CD4-positive, CD25-positive, alpha-beta regulatory T cell (primary cell): ENCODE measurements at regions not wholly inside any gene's neighbourhood (a gene's known extent, or its start where the extent isn't known, plus 50 kb on each side); places are given as distances from the start of the nearest gene placed in this dataset.

Experiments used
- ATAC-seq, 2 donors: fragments of 150-1000 bp; cut with Tn5 transposase; one replicate each; pipeline ENCODE4 v1.10.0; 2021; ENCODE audit warnings: low read depth in 2 of 2, moderate number of reproducible peaks in 2 of 2, moderate library complexity in 1 of 2
- DNase-seq, 3 donors: peaks; one replicate each; pipeline versions ENCODE4 v3.0.0 to v3.0.0-alpha.2; 2012 to 2022; ENCODE audit warnings: mixed read lengths in 1 of 3
- H3K27ac ChIP-seq: one replicate; pipeline ENCODE4 v1.7.0; 2013; ENCODE audit warnings: mild to moderate bottlenecking, low read length; ENCODE audit not compliant: insufficient read depth, poor library complexity, severe bottlenecking
- H3K27me3 ChIP-seq: one replicate; pipeline ENCODE4 v1.7.0; 2013; ENCODE audit warnings: low read length; ENCODE audit not compliant: control insufficient read depth, insufficient read depth
- H3K36me3 ChIP-seq: one replicate; pipeline ENCODE4 v1.7.0; 2013; ENCODE audit warnings: mild to moderate bottlenecking, low read length, moderate library complexity; ENCODE audit not compliant: control insufficient read depth, insufficient read depth
- H3K4me1 ChIP-seq: 2 replicates; pipeline ENCODE4 v1.7.0; 2013; ENCODE audit warnings: mild to moderate bottlenecking, low read length; ENCODE audit not compliant: insufficient read depth, control insufficient read depth, poor library complexity, severe bottlenecking
- H3K4me3 ChIP-seq: one replicate; pipeline ENCODE4 v1.7.0; 2013; ENCODE audit warnings: low read depth, mild to moderate bottlenecking, low read length, moderate library complexity
- H3K9me3 ChIP-seq, 2 experiments: 1 replicate in 1 of 2; 2 replicates in 1 of 2; pipeline ENCODE4 v1.7.0; 2013; ENCODE audit warnings: low read length in 2 of 2, mild to moderate bottlenecking in 1 of 2, moderate library complexity in 1 of 2; ENCODE audit not compliant: control insufficient read depth in 2 of 2
- H3K27ac Mint-ChIP-seq, 3 donors: one replicate each; pipeline ENCODE4 v1.8.0; 2020 to 2022; ENCODE audit warnings: mild to moderate bottlenecking in 3 of 3, mixed read lengths in 3 of 3, moderate library complexity in 2 of 3
- H3K27me3 Mint-ChIP-seq: one replicate; pipeline ENCODE4 v1.8.0; 2022; ENCODE audit warnings: mild to moderate bottlenecking, mixed read lengths
- H3K36me3 Mint-ChIP-seq: one replicate; pipeline ENCODE4 v1.8.0; 2020; ENCODE audit warnings: mixed read lengths
- H3K4me1 Mint-ChIP-seq, 4 donors: one replicate each; pipeline ENCODE4 v1.8.0; 2020 to 2022; ENCODE audit warnings: mixed read lengths in 4 of 4, mild to moderate bottlenecking in 1 of 4
- H3K4me3 Mint-ChIP-seq, 4 donors: one replicate each; pipeline ENCODE4 v1.8.0; 2020 to 2022; ENCODE audit warnings: mild to moderate bottlenecking in 4 of 4, mixed read lengths in 4 of 4, moderate library complexity in 3 of 4
- H3K9me3 Mint-ChIP-seq, 7 donors: one replicate each; pipeline ENCODE4 v1.8.0; 2020 to 2022; ENCODE audit warnings: mixed read lengths in 7 of 7, mild to moderate bottlenecking in 3 of 7, moderate library complexity in 2 of 7

GRCh38 chr3:152192050-152192449 lies 76.7 kb upstream of the MBNL1 start:
- H3K9me3 ChIP-seq, result no peaks in the 10 kb centered on the region
- ATAC-seq (peak; percentile 36 to 46), DNase-seq (peak in 1 of 3 donors; percentile 57)
- Mint-ChIP-seq H3K4me3 (peak overlapping the region; percentile 3 to 78 (median 52)), H3K4me1 (peaks cover 29 to 84% (median 52%) of the 10 kb centered on the region in 4 donors), H3K9me3 (no peaks in the 10 kb centered on the region), H3K27ac (peak overlapping the region; percentile 73 to 95 (median 83)), H3K27me3 (no peaks in the 10 kb centered on the region), H3K36me3 (peaks cover 3% of the 10 kb centered on the region)
- H3K4me1 ChIP-seq, result peaks cover 52% of the 10 kb centered on the region
- peak overlapping the region; percentile 79 for H3K27ac ChIP-seq
- H3K27me3 ChIP-seq, result no peaks in the 10 kb centered on the region
- no peaks in the 10 kb centered on the region for H3K36me3 ChIP-seq
- peak overlapping the region; percentile 35 for H3K4me3 ChIP-seq

- Mint-ChIP-seq H3K27ac (peak overlapping the region; percentile 89 to 95 (median 94)), H3K4me3 (peak overlapping the region; percentile 84 to 88 (median 86)), H3K9me3 (no peaks in the 10 kb centered on the region), H3K36me3 (peaks cover 3% of the 10 kb centered on the region), H3K4me1 (peaks cover 39 to 85% (median 59%) of the 10 kb centered on the region in 4 donors), H3K27me3 (no peaks in the 10 kb centered on the region)
- Histone ChIP-seq H3K4me3 (peak overlapping the region; percentile 90), H3K4me1 (peaks cover 63% of the 10 kb centered on the region), H3K27me3 (no peaks in the 10 kb centered on the region), H3K36me3 (no peaks in the 10 kb centered on the region), H3K9me3 (no peaks in the 10 kb centered on the region), H3K27ac (peak overlapping the region; percentile 79)
- ATAC-seq (peak; percentile 9 to 17), DNase-seq (no peak)
These were observed 75.6 kb upstream of the MBNL1 start for GRCh38 chr3:152192936-152193672.

GRCh38 chr3:152193673-152194267 lies 75.0 kb upstream of the MBNL1 start:
- peak; percentile 78 to 85 for ATAC-seq
- H3K27ac ChIP-seq, result peak overlapping the region; percentile 79
- no peaks in the 10 kb centered on the region for H3K9me3 Mint-ChIP-seq
- no peaks in the 10 kb centered on the region for H3K36me3 ChIP-seq
- H3K4me3 ChIP-seq, result peak overlapping the region; percentile 90
- H3K4me1 ChIP-seq, result peaks cover 69% of the 10 kb centered on the region
- peak overlapping the region; percentile 84 to 88 (median 86) for H3K4me3 Mint-ChIP-seq
- peaks cover 40 to 85% (median 60%) of the 10 kb centered on the region in 4 donors for H3K4me1 Mint-ChIP-seq
- H3K9me3 ChIP-seq, result no peaks in the 10 kb centered on the region
- peak in 2 of 3 donors; percentile 70 to 91 for DNase-seq
- H3K36me3 Mint-ChIP-seq, result peaks cover 3% of the 10 kb centered on the region
- peak overlapping the region; percentile 89 to 95 (median 94) for H3K27ac Mint-ChIP-seq
- H3K27me3 ChIP-seq, result no peaks in the 10 kb centered on the region
- H3K27me3 Mint-ChIP-seq, result no peaks in the 10 kb centered on the region

- no peaks in the 10 kb centered on the region for H3K9me3 ChIP-seq
- Mint-ChIP-seq H3K4me1 (peaks cover 49 to 88% (median 61%) of the 10 kb centered on the region in 4 donors), H3K4me3 (peak overlapping the region; percentile 40 to 88 (median 65)), H3K27ac (peak overlapping the region; percentile 95 to 100 (median 98)), H3K27me3 (no peaks in the 10 kb centered on the region), H3K9me3 (no peaks in the 10 kb centered on the region), H3K36me3 (peaks cover 3% of the 10 kb centered on the region)
- H3K27ac ChIP-seq, result peak overlapping the region; percentile 86
- no peaks in the 10 kb centered on the region for H3K36me3 ChIP-seq
- H3K4me3 ChIP-seq, result peak overlapping the region; percentile 62
- H3K27me3 ChIP-seq, result no peaks in the 10 kb centered on the region
- DNase-seq (no peak), ATAC-seq (no peak)
- H3K4me1 ChIP-seq, result peaks cover 84% of the 10 kb centered on the region
These were observed 73.5 kb upstream of the MBNL1 start for GRCh38 chr3:152195206-152195605.

GRCh38 chr3:152196782-152197181 lies 71.9 kb upstream of the MBNL1 start:
- Mint-ChIP-seq H3K27me3 (no peaks in the 10 kb centered on the region), H3K27ac (peak overlapping the region; percentile 95 to 100 (median 98)), H3K4me3 (peak overlapping the region; percentile 76 to 91 (median 89)), H3K9me3 (no peaks in the 10 kb centered on the region), H3K36me3 (peaks cover 3% of the 10 kb centered on the region), H3K4me1 (peaks cover 58 to 91% (median 62%) of the 10 kb centered on the region in 4 donors)
- Histone ChIP-seq H3K27me3 (no peaks in the 10 kb centered on the region), H3K36me3 (no peaks in the 10 kb centered on the region), H3K4me1 (peaks cover 93% of the 10 kb centered on the region), H3K4me3 (peak overlapping the region; percentile 93), H3K9me3 (no peaks in the 10 kb centered on the region), H3K27ac (peak overlapping the region; percentile 86)
- peak in 2 of 3 donors; percentile 55 to 80 for DNase-seq
- ATAC-seq, result peak in 1 of 2 donors; percentile 27

- no peaks in the 10 kb centered on the region for H3K27me3 Mint-ChIP-seq
- H3K36me3 Mint-ChIP-seq, result peaks cover 3% of the 10 kb centered on the region
- DNase-seq, result peak in 1 of 3 donors; percentile 54
- H3K9me3 Mint-ChIP-seq, result no peaks in the 10 kb centered on the region
- peak overlapping the region; percentile 76 to 92 (median 84) for H3K4me3 Mint-ChIP-seq
- H3K4me1 ChIP-seq, result peaks cover 93% of the 10 kb centered on the region
- H3K4me3 ChIP-seq, result peak overlapping the region; percentile 93
- ATAC-seq, result peak; percentile 11 to 16
- peak overlapping the region; percentile 93 to 100 (median 95) for H3K27ac Mint-ChIP-seq
- H3K4me1 Mint-ChIP-seq, result peaks cover 52 to 89% (median 56%) of the 10 kb centered on the region in 4 donors
- no peaks in the 10 kb centered on the region for H3K9me3 ChIP-seq
- H3K27ac ChIP-seq, result peak overlapping the region; percentile 86
- H3K36me3 ChIP-seq, result no peaks in the 10 kb centered on the region
- no peaks in the 10 kb centered on the region for H3K27me3 ChIP-seq
These were observed 71.3 kb upstream of the MBNL1 start for GRCh38 chr3:152197451-152197850.

- no peaks in the 10 kb centered on the region for H3K27me3 ChIP-seq
- Mint-ChIP-seq H3K4me3 (peak overlapping the region; percentile 76 to 92 (median 84)), H3K27ac (peak overlapping the region; percentile 93 to 100 (median 95)), H3K36me3 (peaks cover 3% of the 10 kb centered on the region), H3K4me1 (peaks cover 54 to 89% (median 58%) of the 10 kb centered on the region in 4 donors), H3K27me3 (no peaks in the 10 kb centered on the region), H3K9me3 (no peaks in the 10 kb centered on the region)
- ATAC-seq, result no peak
- peak overlapping the region; percentile 86 for H3K27ac ChIP-seq
- peak in 1 of 3 donors; percentile 48 for DNase-seq
- H3K4me3 ChIP-seq, result peak overlapping the region; percentile 93
- no peaks in the 10 kb centered on the region for H3K36me3 ChIP-seq
- no peaks in the 10 kb centered on the region for H3K9me3 ChIP-seq
- H3K4me1 ChIP-seq, result peaks cover 93% of the 10 kb centered on the region
These were observed 70.8 kb upstream of the MBNL1 start for GRCh38 chr3:152197937-152198336.
